Stimulated activated CD4-positive, alpha-beta T cell treated with anti-CD3 and anti-CD28 coated beads, Interleukin-2, amount 100 ng/mL, for 4 hours (primary cell): ENCODE measurements at regions not wholly inside any gene's neighbourhood (a gene's known extent, or its start where the extent isn't known, plus 50 kb on each side); places are given as distances from the start of the nearest gene placed in this dataset.

Experiments
- DNase-seq: peaks from one replicate; pipeline ENCODE4 v3.0.0-alpha.2; 2020; ENCODE audit warnings: low read depth

GRCh38 chr4:104677116-104677515 is 182.4 kb upstream of the CXXC4 start:
- no peak for DNase-seq

GRCh38 chr4:104682311-104682710 is 187.6 kb upstream of the CXXC4 start:
- no peak for DNase-seq

GRCh38 chr4:104693601-104694201 is 199.0 kb upstream of the CXXC4 start:
- DNase-seq, result no peak

GRCh38 chr4:104716584-104716983 is 221.9 kb upstream of the CXXC4 start:
- no peak for DNase-seq

GRCh38 chr4:104719539-104720230 is 225.0 kb upstream of the CXXC4 start:
- DNase-seq, result no peak

GRCh38 chr4:104722467-104722866 is 227.8 kb upstream of the CXXC4 start:
- DNase-seq, result no peak

GRCh38 chr4:104726002-104726401 is 231.3 kb upstream of the CXXC4 start:
- DNase-seq, result no peak

- no peak for DNase-seq
These were observed 232.9 kb upstream of the CXXC4 start for GRCh38 chr4:104727643-104728042.

- DNase-seq, result no peak
These were observed 233.9 kb upstream of the CXXC4 start for GRCh38 chr4:104728380-104729122.

GRCh38 chr4:104732766-104733165 is 238.1 kb upstream of the CXXC4 start:
- no peak for DNase-seq

GRCh38 chr4:104735174-104735573 is 240.5 kb upstream of the CXXC4 start:
- no peak for DNase-seq

GRCh38 chr4:104740161-104740560 is 245.5 kb upstream of the CXXC4 start:
- DNase-seq, result no peak

GRCh38 chr4:104743215-104743653 is 248.5 kb upstream of the CXXC4 start:
- DNase-seq, result no peak

GRCh38 chr4:104747635-104748034 is 252.9 kb upstream of the CXXC4 start:
- DNase-seq, result no peak

GRCh38 chr4:104749062-104749461 is 254.4 kb upstream of the CXXC4 start:
- no peak for DNase-seq

GRCh38 chr4:104750008-104750407 is 255.3 kb upstream of the CXXC4 start:
- DNase-seq, result no peak

GRCh38 chr4:104751468-104751867 is 256.8 kb upstream of the CXXC4 start:
- no peak for DNase-seq

GRCh38 chr4:104752337-104752736 is 257.6 kb upstream of the CXXC4 start:
- DNase-seq, result no peak

GRCh38 chr4:104756837-104757236 is 262.1 kb upstream of the CXXC4 start:
- no peak for DNase-seq

GRCh38 chr4:104758574-104758973 is 263.9 kb upstream of the CXXC4 start:
- no peak for DNase-seq

- DNase-seq, result no peak
These were observed 269.0 kb upstream of the CXXC4 start for GRCh38 chr4:104763554-104764222.

- DNase-seq, result no peak
These were observed 272.0 kb upstream of the CXXC4 start for GRCh38 chr4:104766676-104767075.

GRCh38 chr4:104772849-104773248 is 278.2 kb upstream of the CXXC4 start:
- DNase-seq, result no peak
